Endothelial cell of umbilical vein (primary cell): ENCODE measurements at regions not wholly inside any gene's neighbourhood (a gene's known extent, or its start where the extent isn't known, plus 50 kb on each side); places are given as distances from the start of the nearest gene placed in this dataset.

Source experiments
- BruUV-seq: library from RNA; stranded (reverse); fragments of 400-500 nt; replicated peaks from 2 replicates; lab custom pipeline; 2021; lab: Mats Ljungman, UMichigan
- CTCF ChIA-PET: fragments of 300-600, 350-600 bp; sonication (Branson Sonifier 250); formaldehyde crosslinking; loops from one replicate; lab custom pipeline; 2021; ENCODE audit warnings: antibody characterized with exemption, inconsistent platforms; lab: Charles Lee
- POLR2A ChIA-PET: fragments of 300-600, 350-600 bp; sonication (Branson Sonifier 250); formaldehyde crosslinking; loops from one replicate; lab custom pipeline; 2021; ENCODE audit warnings: antibody characterized with exemption, inconsistent platforms; lab: Charles Lee
- DNase-seq: peaks from one replicate; pipeline ENCODE4 v3.0.0-alpha.2; 2011; ENCODE audit warnings: low read depth, low spot score
- FAIRE-seq: peaks from 2 replicates; lab custom pipeline; 2011; peaks lifted over from hg19 to GRCh38; lab: Jason Lieb, UNC
- H2AFZ ChIP-seq: 2 replicates; pipeline ENCODE4 v1.6.0; 2012; ENCODE audit warnings: low read depth, low read length, control low read depth, inconsistent platforms
- H3K27ac ChIP-seq: 2 replicates; pipeline ENCODE4 v1.5.1; 2011; ENCODE audit warnings: low read depth, mild to moderate bottlenecking, control low read depth, low read length, moderate library complexity; ENCODE audit not compliant: insufficient read depth
- H3K27me3 ChIP-seq, 2 experiments: 2 replicates each; pipeline versions ENCODE4 v1.6.0 to v1.6.1; 2011; ENCODE audit warnings: low read length in 2 of 2, mixed read lengths in 1 of 2; ENCODE audit not compliant: control insufficient read depth in 2 of 2, insufficient read depth in 2 of 2
- H3K36me3 ChIP-seq, 2 experiments: 2 replicates in 1 of 2; 3 replicates in 1 of 2; pipeline ENCODE4 v1.5.1; 2011; ENCODE audit warnings: low read length in 2 of 2, mild to moderate bottlenecking in 1 of 2, moderate library complexity in 1 of 2; ENCODE audit not compliant: control insufficient read depth in 2 of 2, insufficient read depth in 2 of 2; ENCODE audit errors: extremely low read depth in 1 of 2
- H3K4me1 ChIP-seq: 3 replicates; pipeline ENCODE4 v1.5.1; 2011; ENCODE audit warnings: mild to moderate bottlenecking, low read length; ENCODE audit not compliant: control insufficient read depth, insufficient read depth; ENCODE audit errors: extremely low read depth
- H3K4me2 ChIP-seq: 2 replicates; pipeline ENCODE4 v1.6.1; 2011; ENCODE audit warnings: low read length, control low read depth, mixed read lengths; ENCODE audit not compliant: insufficient read depth
- H3K4me3 ChIP-seq, 3 experiments: fragments of 200-600 bp in 1 of 3; sonication (generic), shearing (Covaris generic) in 1 of 3; replicated peaks in 1 of 3; 2 replicates each; pipeline ENCODE4 v1.5.1; 2011 to 2016; ENCODE audit warnings: control low read depth in 3 of 3, low read length in 3 of 3, mild to moderate bottlenecking in 2 of 3, inconsistent platforms in 1 of 3, low read depth in 1 of 3, moderate library complexity in 1 of 3; ENCODE audit not compliant: insufficient read depth in 1 of 3
- H3K79me2 ChIP-seq: 2 replicates; pipeline ENCODE4 v1.6.0; 2012; ENCODE audit warnings: low read length, inconsistent platforms; ENCODE audit not compliant: control insufficient read depth, insufficient read depth
- H3K9ac ChIP-seq: replicated peaks from 2 replicates; pipeline ENCODE3; 2011; ENCODE audit warnings: low read length, control low read depth; ENCODE audit not compliant: insufficient read depth; ENCODE audit errors: extremely low read depth
- H3K9me1 ChIP-seq: replicated peaks from 3 replicates; pipeline ENCODE4 v1.6.0; 2011; ENCODE audit warnings: mild to moderate bottlenecking, low read length; ENCODE audit not compliant: control insufficient read depth, insufficient read depth; ENCODE audit errors: extremely low read depth
- H3K9me3 ChIP-seq: replicated peaks from 2 replicates; pipeline ENCODE4 v1.5.1; 2012; ENCODE audit warnings: low read length, inconsistent platforms; ENCODE audit not compliant: control insufficient read depth, insufficient read depth
- H4K20me1 ChIP-seq: replicated peaks from 2 replicates; pipeline ENCODE3; 2011; ENCODE audit warnings: mild to moderate bottlenecking, low read length; ENCODE audit not compliant: control insufficient read depth, insufficient read depth; ENCODE audit errors: extremely low read depth
- CTCF ChIP-seq, 2 donors: IDR thresholded peaks; 1 replicate in 1 of 2; 2 replicates in 1 of 2; pipeline ENCODE4 v1.5.1; 2011; ENCODE audit warnings: low read length in 2 of 2, mild to moderate bottlenecking in 2 of 2, moderate library complexity in 2 of 2, control low read depth in 1 of 2, inconsistent platforms in 1 of 2, low read depth in 1 of 2; ENCODE audit not compliant: insufficient read depth in 1 of 2; ENCODE audit errors: extremely low read depth in 1 of 2
- EZH2 ChIP-seq: IDR thresholded peaks from 2 replicates; pipeline ENCODE4 v1.6.1; 2012; ENCODE audit warnings: borderline replicate concordance, low read depth, mild to moderate bottlenecking, moderate library complexity, low read length, inconsistent platforms; ENCODE audit not compliant: severe bottlenecking
- FOS ChIP-seq: IDR thresholded peaks from 2 replicates; pipeline ENCODE4 v1.6.1; 2011; ENCODE audit warnings: mild to moderate bottlenecking, low read length, moderate library complexity, borderline replicate concordance; ENCODE audit not compliant: insufficient read depth
- GATA2 ChIP-seq: IDR thresholded peaks from 2 replicates; pipeline ENCODE4 v1.7.0; 2011; ENCODE audit warnings: low read depth, mild to moderate bottlenecking, moderate library complexity, mixed read lengths, low read length; ENCODE audit not compliant: insufficient read length, insufficient read depth
- JUN ChIP-seq: IDR thresholded peaks from 2 replicates; pipeline ENCODE4 v1.6.1; 2011; ENCODE audit warnings: borderline replicate concordance, low read depth; ENCODE audit not compliant: insufficient read length, insufficient read depth
- MAX ChIP-seq: IDR thresholded peaks from 2 replicates; pipeline ENCODE4 v1.6.1; 2011; ENCODE audit not compliant: insufficient read depth, insufficient read length
- MYC ChIP-seq: IDR thresholded peaks from one replicate; pipeline ENCODE4 v1.6.1; 2011; ENCODE audit warnings: mild to moderate bottlenecking, low read depth, low read length
- POLR2A ChIP-seq: IDR thresholded peaks from 2 replicates; pipeline ENCODE4 v1.6.1; 2012; ENCODE audit warnings: low read depth, mild to moderate bottlenecking, control low read depth, low read length
- POLR2AphosphoS5 ChIP-seq: IDR thresholded peaks from 2 replicates; pipeline ENCODE4 v1.6.1; 2012; ENCODE audit warnings: low read depth, mild to moderate bottlenecking, control low read depth, low read length, moderate library complexity; ENCODE audit not compliant: insufficient read depth
- dilution Hi-C: fragments of 300-500 bp; cut with MboI; formaldehyde crosslinking; loops from one replicate; pipeline ENCODE4 v1.15.0; 2019; ENCODE audit warnings: low sequenced_read_pairs; ENCODE audit not compliant: extremely low pct_ligation_motif_present
- intact Hi-C: fragments of 100-400 bp; cut with micrococcal nuclease; formaldehyde crosslinking; loops from one replicate; pipeline ENCODE4 v1.10.0; 2022

GRCh38 chr14:66361013-66361412 is 125.2 kb upstream of the CCDC196 start:
- FAIRE-seq (no peak), DNase-seq (no peak)
- POLR2A ChIA-PET, result no interaction called here
- H3K4me3 ChIP-seq, result no peak overlapping the region
- dilution Hi-C loops, result no loop called here
- no peak overlapping the region for H3K4me2 ChIP-seq
- H3K36me3 ChIP-seq, result no peaks in the 10 kb centered on the region
- no peaks in the 10 kb centered on the region for H4K20me1 ChIP-seq
- no peak overlapping the region for H2AFZ ChIP-seq
- intact Hi-C loops, result no loop called here
- BruUV-seq, result no TSS peak
- no peak overlapping the region for H3K9ac ChIP-seq
- H3K9me3 ChIP-seq, result no peaks in the 10 kb centered on the region
- no peaks in the 10 kb centered on the region for H3K79me2 ChIP-seq
- peaks cover 0 to 16% of the 10 kb centered on the region in 2 experiments for H3K27me3 ChIP-seq
- H3K9me1 ChIP-seq, result no peaks in the 10 kb centered on the region
- no peaks in the 10 kb centered on the region for H3K4me1 ChIP-seq
- TF ChIP-seq MAX (no peak), MYC (no peak), POLR2AphosphoS5 (no peak), POLR2A (no peak), CTCF (IDR thresholded peaks at IDR 0.05; ENCODE audit: extremely low read depth in 1 of 2, insufficient read depth in 1 of 2, low read depth in 1 of 2, low read length in 2 of 2) (no peak), FOS (no peak), GATA2 (no peak), JUN (no peak), EZH2 (no peak)
- CTCF ChIA-PET, result interaction anchor here (1.8 to 4.1 kb wide), 2 partner anchors 43 to 975 kb away, joined by 6 to 104 read pairs; no protein-coding TSS in a partner anchor
- no peak overlapping the region for H3K27ac ChIP-seq
